Ascending aorta (tissue), 2 donors: ENCODE measurements at regions not wholly inside any gene's neighbourhood (a gene's known extent, or its start where the extent isn't known, plus 50 kb on each side); places are given as distances from the start of the nearest gene placed in this dataset.

Experiments used
- DNase-seq, 2 donors: peaks; one replicate each; pipeline ENCODE4 v3.0.0-alpha.2; 2019; ENCODE audit warnings: low spot score in 2 of 2
- H3K27ac ChIP-seq, 2 donors: fragments of 200-600 bp; sonication (generic); one replicate each; pipeline ENCODE4 v1.5.1; 2016 to 2017; ENCODE audit warnings: mild to moderate bottlenecking in 1 of 2
- H3K27me3 ChIP-seq: fragments of 200-600 bp; sonication (generic); one replicate; pipeline ENCODE4 v1.5.1; 2017
- H3K36me3 ChIP-seq, 2 donors: fragments of 200-600 bp; sonication (generic); one replicate each; pipeline ENCODE4 v1.5.1; 2016
- H3K4me1 ChIP-seq, 2 donors: fragments of 200-600 bp; sonication (generic); one replicate each; pipeline ENCODE4 v1.5.1; 2016 to 2017; ENCODE audit warnings: mild to moderate bottlenecking in 1 of 2
- H3K4me3 ChIP-seq, 2 donors: fragments of 200-600 bp; sonication (generic); one replicate each; pipeline ENCODE4 v1.5.1; 2016 to 2017; ENCODE audit warnings: mild to moderate bottlenecking in 1 of 2
- H3K9me3 ChIP-seq, 2 donors: fragments of 200-600 bp; sonication (generic); one replicate each; pipeline ENCODE4 v1.5.1; 2016
- intact Hi-C: fragments of 100-400 bp; cut with DNase I; formaldehyde crosslinking; loops from one replicate; pipeline ENCODE4 v1.15.1; 2023
- TF ChIP-seq, protein P1 (sequence below), 3 experiments: fragments of 200-600 bp in 2 of 3; fragments of 450-650 bp in 1 of 3; sonication (generic) in 2 of 3; IDR thresholded peaks; one replicate each; pipeline ENCODE4 v1.5.1; 2016 to 2019; ENCODE audit warnings: antibody characterized with exemption in 3 of 3, mild to moderate bottlenecking in 1 of 3, moderate library complexity in 1 of 3

DNA sequence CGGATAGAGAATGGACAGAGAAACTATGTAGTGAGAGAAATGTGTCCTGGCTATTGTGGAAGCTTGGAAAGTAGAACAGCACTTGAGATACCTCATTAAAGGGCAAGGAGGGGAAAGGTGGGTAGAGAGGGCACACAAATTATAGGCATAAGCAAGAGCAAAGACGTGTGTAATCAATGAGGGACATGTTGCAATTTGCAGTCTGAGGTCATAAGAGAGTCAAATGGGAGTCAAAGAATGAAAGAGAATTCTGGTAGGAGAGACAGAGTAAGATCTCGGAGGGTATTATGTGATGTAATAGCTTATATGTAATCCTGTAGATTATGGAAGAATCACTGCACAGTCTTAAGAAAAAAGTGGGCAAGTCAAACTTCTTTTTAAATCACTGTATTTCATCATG, 312.0 kb upstream of the RGMB start:
- Histone ChIP-seq H3K9me3 (no peaks in the 10 kb centered on the region), H3K27me3 (no peaks in the 10 kb centered on the region), H3K4me3 (no peak overlapping the region), H3K36me3 (no peaks in the 10 kb centered on the region), H3K27ac (no peak overlapping the region), H3K4me1 (no peaks in the 10 kb centered on the region)
- intact Hi-C loops: no loop called here
- no peak for DNase-seq
- TF ChIP-seq, protein P1, sequence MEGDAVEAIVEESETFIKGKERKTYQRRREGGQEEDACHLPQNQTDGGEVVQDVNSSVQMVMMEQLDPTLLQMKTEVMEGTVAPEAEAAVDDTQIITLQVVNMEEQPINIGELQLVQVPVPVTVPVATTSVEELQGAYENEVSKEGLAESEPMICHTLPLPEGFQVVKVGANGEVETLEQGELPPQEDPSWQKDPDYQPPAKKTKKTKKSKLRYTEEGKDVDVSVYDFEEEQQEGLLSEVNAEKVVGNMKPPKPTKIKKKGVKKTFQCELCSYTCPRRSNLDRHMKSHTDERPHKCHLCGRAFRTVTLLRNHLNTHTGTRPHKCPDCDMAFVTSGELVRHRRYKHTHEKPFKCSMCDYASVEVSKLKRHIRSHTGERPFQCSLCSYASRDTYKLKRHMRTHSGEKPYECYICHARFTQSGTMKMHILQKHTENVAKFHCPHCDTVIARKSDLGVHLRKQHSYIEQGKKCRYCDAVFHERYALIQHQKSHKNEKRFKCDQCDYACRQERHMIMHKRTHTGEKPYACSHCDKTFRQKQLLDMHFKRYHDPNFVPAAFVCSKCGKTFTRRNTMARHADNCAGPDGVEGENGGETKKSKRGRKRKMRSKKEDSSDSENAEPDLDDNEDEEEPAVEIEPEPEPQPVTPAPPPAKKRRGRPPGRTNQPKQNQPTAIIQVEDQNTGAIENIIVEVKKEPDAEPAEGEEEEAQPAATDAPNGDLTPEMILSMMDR (IDR thresholded peaks at IDR 0.05): no peak

DNA sequence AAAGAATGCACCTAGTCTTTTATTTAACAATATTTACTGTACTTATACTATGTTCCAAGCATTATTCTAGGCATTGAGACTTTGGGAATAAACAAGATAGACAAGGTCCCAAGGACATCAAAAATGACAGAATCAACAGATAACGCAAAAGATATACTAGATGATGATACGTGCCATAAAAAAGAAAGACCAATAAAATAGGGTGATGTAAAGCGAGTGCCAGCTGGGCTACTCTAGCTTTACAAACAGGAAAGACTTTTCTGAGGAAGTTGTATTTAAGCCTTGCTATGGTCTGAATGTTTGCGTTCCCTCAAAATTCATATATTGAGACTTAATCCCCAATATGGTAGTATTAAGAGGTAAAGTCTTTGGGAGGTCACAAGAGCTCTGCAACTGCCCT, 310.2 kb upstream of the RGMB start:
- DNase-seq: no peak
- Histone ChIP-seq H3K27me3 (no peaks in the 10 kb centered on the region), H3K9me3 (no peaks in the 10 kb centered on the region), H3K27ac (no peak overlapping the region), H3K4me3 (no peak overlapping the region), H3K36me3 (no peaks in the 10 kb centered on the region), H3K4me1 (no peaks in the 10 kb centered on the region)
- TF ChIP-seq, protein P1 (IDR thresholded peaks at IDR 0.05): no peak
- intact Hi-C loops: no loop called here

DNA sequence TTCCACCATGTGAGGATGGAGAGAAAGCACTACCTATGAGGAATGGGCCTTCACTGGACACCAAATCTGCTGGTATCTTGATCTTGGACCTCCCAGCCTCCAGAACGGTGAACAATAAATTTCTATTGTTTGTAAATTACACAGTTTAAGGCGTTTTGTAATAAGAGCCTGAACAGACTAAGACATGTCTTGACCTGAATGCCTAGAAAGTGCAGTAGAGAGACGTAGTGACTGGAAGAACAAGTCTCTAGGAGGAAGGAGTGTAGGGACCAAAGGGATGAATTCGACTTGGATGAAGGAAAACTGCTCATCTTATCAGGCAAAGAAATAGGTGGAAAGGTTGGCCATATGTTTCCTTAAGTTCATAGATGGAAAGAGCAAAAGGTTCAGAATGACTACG, 309.8 kb upstream of the RGMB start:
- no peak overlapping the region for H3K4me3 ChIP-seq
- H3K27ac ChIP-seq: no peak overlapping the region
- no peaks in the 10 kb centered on the region for H3K27me3 ChIP-seq
- no peaks in the 10 kb centered on the region for H3K36me3 ChIP-seq
- intact Hi-C loops: no loop called here
- no peak for DNase-seq
- H3K4me1 ChIP-seq: no peaks in the 10 kb centered on the region
- no peaks in the 10 kb centered on the region for H3K9me3 ChIP-seq
- TF ChIP-seq, protein P1 (IDR thresholded peaks at IDR 0.05): no peak

DNA sequence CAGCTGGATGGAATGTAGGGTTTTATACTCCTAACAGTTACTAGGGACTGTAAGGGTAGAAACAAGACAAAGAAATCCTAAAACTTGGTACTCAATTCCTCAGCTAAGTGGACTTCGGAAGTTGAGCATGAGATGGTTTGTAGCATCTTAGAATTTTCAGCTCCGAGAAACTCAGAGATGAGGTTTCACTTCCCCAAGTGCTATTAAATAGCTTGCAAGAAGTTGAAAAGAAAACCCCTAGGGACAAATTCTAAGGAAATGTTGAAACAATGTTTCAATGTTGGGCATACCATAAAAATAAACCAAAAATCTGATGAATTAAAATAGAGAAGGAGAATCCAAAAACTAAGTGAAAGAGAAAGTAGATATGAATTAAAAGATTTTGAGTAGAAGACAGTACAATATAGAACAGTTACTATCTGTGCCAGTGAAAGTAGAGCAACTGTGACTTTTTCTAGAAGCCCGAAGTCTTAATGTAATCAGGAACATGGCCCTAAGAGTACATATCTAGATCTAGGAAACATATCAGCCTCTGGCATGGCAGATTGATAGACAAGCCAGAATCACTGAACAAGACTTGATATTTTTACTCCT, 308.6 kb upstream of the RGMB start:
- intact Hi-C loops: no loop called here
- TF ChIP-seq, protein P1 (IDR thresholded peaks at IDR 0.05): no peak
- Histone ChIP-seq H3K4me1 (no peaks in the 10 kb centered on the region), H3K36me3 (no peaks in the 10 kb centered on the region), H3K9me3 (no peaks in the 10 kb centered on the region), H3K27ac (no peak overlapping the region), H3K27me3 (no peaks in the 10 kb centered on the region), H3K4me3 (no peak overlapping the region)
- no peak for DNase-seq

DNA sequence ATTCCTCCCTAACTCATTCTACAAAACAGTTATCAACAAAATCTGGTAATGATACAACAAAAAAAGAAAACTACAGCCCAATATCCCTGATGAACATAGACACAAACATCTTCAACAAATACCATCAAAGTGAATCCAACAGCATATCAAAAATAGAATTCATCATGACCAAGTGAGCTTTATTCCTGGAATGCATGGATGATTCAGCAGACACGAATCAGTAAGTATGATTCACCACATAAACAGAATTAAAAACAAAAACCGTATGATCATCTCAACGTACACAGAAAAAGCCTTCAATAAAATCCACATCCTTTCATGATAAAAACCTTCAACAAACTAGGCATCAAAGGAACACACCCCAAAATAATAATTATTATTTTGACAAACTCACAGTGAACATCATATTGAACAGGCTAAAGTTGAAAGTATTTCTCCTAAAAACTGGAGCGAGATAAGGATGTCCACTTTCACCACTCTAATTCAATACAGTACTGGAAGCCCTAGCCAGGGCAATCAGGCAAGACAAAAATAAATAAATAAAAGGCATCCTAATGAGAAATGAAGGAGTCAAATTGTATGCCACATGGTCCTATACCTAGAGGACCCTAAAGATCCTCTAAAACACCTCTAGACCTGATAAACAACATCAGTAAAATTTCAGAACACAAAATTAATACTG, 305.1 kb upstream of the RGMB start:
- TF ChIP-seq, protein P1 (IDR thresholded peaks at IDR 0.05): no peak
- H3K36me3 ChIP-seq: no peaks in the 10 kb centered on the region
- DNase-seq: no peak
- no peaks in the 10 kb centered on the region for H3K9me3 ChIP-seq
- no peak overlapping the region for H3K27ac ChIP-seq
- intact Hi-C loops: no loop called here
- no peaks in the 10 kb centered on the region for H3K27me3 ChIP-seq
- no peaks in the 10 kb centered on the region for H3K4me1 ChIP-seq
- H3K4me3 ChIP-seq: no peak overlapping the region
